Sigmoid colon (tissue), 4 donors: ENCODE measurements at regions not wholly inside any gene's neighbourhood (a gene's known extent, or its start where the extent isn't known, plus 50 kb on each side); places are given as distances from the start of the nearest gene placed in this dataset.

ENCODE experiments used
- CTCF ChIP-seq, 4 experiments: fragments of 450-650 bp in 3 of 4; fragments of 200-600 bp in 1 of 4; IDR thresholded peaks; one replicate each; pipeline ENCODE4 v1.5.1; 2016 to 2019; ENCODE audit warnings: antibody characterized with exemption in 4 of 4, mild to moderate bottlenecking in 3 of 4, moderate library complexity in 2 of 4
- POLR2A ChIP-seq, 2 donors: fragments of 450-650 bp; IDR thresholded peaks; one replicate each; pipeline ENCODE4 v1.6.1; 2016; ENCODE audit warnings: antibody characterized with exemption in 2 of 2, mild to moderate bottlenecking in 2 of 2, moderate library complexity in 2 of 2
- POLR2AphosphoS5 ChIP-seq, 4 donors: sonication (generic); formaldehyde crosslinking; IDR thresholded peaks; one replicate each; pipeline ENCODE4 v1.6.1; 2017; ENCODE audit warnings: antibody characterized with exemption in 4 of 4

- TF ChIP-seq POLR2A (IDR thresholded peaks at IDR 0.05), result no peak
- TF ChIP-seq CTCF (IDR thresholded peaks at IDR 0.05), result no peak
- TF ChIP-seq POLR2AphosphoS5 (IDR thresholded peaks at IDR 0.05), result no peak
Observed at GRCh38 chr6:145155873-145156782, 579.2 kb downstream of the EPM2A start.
